ENCODE measurements at regions not wholly inside any gene's neighbourhood (a gene's known extent, or its start where the extent isn't known, plus 50 kb on each side); places are given as distances from the start of the nearest gene placed in this dataset.

GRCh38 chr4:166174717-166175490, 301.9 kb downstream of the TLL1 start:
- Mint-ChIP-seq H3K4me3 (no peak overlapping the region), H3K36me3 (ENCODE audit: low read depth) (no peaks in the 10 kb centered on the region), H3K27ac (ENCODE audit: unreplicated experiment) (no peak overlapping the region), H3K4me1 (no peaks in the 10 kb centered on the region), H3K9me3 (no peaks in the 10 kb centered on the region), H3K27me3 (ENCODE audit: low read depth) (no peaks in the 10 kb centered on the region)
- TF ChIP-seq, protein P1, sequence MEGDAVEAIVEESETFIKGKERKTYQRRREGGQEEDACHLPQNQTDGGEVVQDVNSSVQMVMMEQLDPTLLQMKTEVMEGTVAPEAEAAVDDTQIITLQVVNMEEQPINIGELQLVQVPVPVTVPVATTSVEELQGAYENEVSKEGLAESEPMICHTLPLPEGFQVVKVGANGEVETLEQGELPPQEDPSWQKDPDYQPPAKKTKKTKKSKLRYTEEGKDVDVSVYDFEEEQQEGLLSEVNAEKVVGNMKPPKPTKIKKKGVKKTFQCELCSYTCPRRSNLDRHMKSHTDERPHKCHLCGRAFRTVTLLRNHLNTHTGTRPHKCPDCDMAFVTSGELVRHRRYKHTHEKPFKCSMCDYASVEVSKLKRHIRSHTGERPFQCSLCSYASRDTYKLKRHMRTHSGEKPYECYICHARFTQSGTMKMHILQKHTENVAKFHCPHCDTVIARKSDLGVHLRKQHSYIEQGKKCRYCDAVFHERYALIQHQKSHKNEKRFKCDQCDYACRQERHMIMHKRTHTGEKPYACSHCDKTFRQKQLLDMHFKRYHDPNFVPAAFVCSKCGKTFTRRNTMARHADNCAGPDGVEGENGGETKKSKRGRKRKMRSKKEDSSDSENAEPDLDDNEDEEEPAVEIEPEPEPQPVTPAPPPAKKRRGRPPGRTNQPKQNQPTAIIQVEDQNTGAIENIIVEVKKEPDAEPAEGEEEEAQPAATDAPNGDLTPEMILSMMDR (conservative IDR thresholded peaks at IDR 0.05), result no peak
- no peak for DNase-seq (ENCODE audit: low read depth, low spot score)

DNA sequence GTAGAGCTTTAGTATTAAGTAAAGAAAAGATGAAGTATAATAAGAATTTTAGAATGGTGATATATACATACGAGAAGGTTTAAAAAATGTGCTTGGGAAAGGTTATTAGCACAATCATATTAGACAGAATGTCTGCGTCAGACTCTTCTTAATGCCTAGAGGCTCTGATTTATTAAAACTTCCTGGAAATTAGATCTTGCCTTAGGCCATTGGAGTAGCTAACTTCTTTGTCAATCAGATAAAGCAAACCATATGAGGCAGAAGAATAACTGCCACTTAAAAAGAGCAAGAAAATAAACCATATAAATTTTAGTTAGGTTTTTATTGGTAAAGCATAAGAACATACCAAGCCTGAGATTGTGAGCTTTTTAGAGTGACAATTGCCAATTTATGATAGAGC, 309.1 kb downstream of the TLL1 start:
- no peaks in the 10 kb centered on the region for H3K36me3 Mint-ChIP-seq (ENCODE audit: low read depth)
- H3K27ac Mint-ChIP-seq (ENCODE audit: unreplicated experiment), result no peak overlapping the region
- TF ChIP-seq, protein P1 (conservative IDR thresholded peaks at IDR 0.05), result no peak
- no peaks in the 10 kb centered on the region for H3K9me3 Mint-ChIP-seq
- H3K4me3 Mint-ChIP-seq, result no peak overlapping the region
- no peaks in the 10 kb centered on the region for H3K27me3 Mint-ChIP-seq (ENCODE audit: low read depth)
- no peak for DNase-seq (ENCODE audit: low read depth, low spot score)
- no peaks in the 10 kb centered on the region for H3K4me1 Mint-ChIP-seq

DNA sequence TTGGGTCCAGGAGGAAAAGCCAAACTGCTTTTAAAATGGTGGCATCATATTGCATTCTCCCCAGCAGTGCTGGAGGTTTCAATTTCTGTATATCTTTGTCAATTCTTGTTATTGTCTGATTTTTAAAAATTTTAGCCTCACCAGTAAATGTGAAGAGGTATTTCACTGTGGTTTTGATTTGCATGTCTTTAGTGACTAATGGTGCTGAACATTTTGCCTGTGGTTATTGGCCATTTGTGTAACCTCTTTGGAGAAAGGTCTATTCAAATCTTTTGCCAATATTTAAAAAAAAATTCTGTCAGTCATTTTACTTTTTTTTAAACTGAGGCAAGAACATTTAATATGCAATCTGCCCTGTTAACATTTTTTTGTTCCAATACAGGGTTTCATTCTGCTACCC, 322.1 kb downstream of the TLL1 start:
- DNase-seq (ENCODE audit: low read depth, low spot score), result no peak
- Mint-ChIP-seq H3K4me3 (no peak overlapping the region), H3K4me1 (no peaks in the 10 kb centered on the region), H3K27ac (ENCODE audit: unreplicated experiment) (no peak overlapping the region), H3K27me3 (ENCODE audit: low read depth) (no peaks in the 10 kb centered on the region), H3K9me3 (peaks cover 5% of the 10 kb centered on the region), H3K36me3 (ENCODE audit: low read depth) (no peaks in the 10 kb centered on the region)
- TF ChIP-seq, protein P1 (conservative IDR thresholded peaks at IDR 0.05), result no peak

- H3K36me3 Mint-ChIP-seq (ENCODE audit: low read depth), result no peaks in the 10 kb centered on the region
- H3K27me3 Mint-ChIP-seq (ENCODE audit: low read depth), result no peaks in the 10 kb centered on the region
- H3K9me3 Mint-ChIP-seq, result peaks cover 2% of the 10 kb centered on the region
- H3K27ac Mint-ChIP-seq (ENCODE audit: unreplicated experiment), result no peak overlapping the region
- no peak for DNase-seq (ENCODE audit: low read depth, low spot score)
- TF ChIP-seq, protein P1 (conservative IDR thresholded peaks at IDR 0.05), result no peak
- H3K4me1 Mint-ChIP-seq, result no peaks in the 10 kb centered on the region
- no peak overlapping the region for H3K4me3 Mint-ChIP-seq
Observed at GRCh38 chr4:166197166-166197565, 324.1 kb downstream of the TLL1 start.

GRCh38 chr4:166198041-166198440, 325.0 kb downstream of the TLL1 start:
- TF ChIP-seq, protein P1 (conservative IDR thresholded peaks at IDR 0.05), result no peak
- Mint-ChIP-seq H3K9me3 (no peaks in the 10 kb centered on the region), H3K4me3 (no peak overlapping the region), H3K36me3 (ENCODE audit: low read depth) (no peaks in the 10 kb centered on the region), H3K4me1 (no peaks in the 10 kb centered on the region), H3K27ac (ENCODE audit: unreplicated experiment) (no peak overlapping the region), H3K27me3 (ENCODE audit: low read depth) (no peaks in the 10 kb centered on the region)
- DNase-seq (ENCODE audit: low read depth, low spot score), result no peak

All from neural crest cell (in vitro differentiated cells).